Heart left ventricle (tissue), 16 donors: ENCODE measurements at regions not wholly inside any gene's neighbourhood (a gene's known extent, or its start where the extent isn't known, plus 50 kb on each side); places are given as distances from the start of the nearest gene placed in this dataset.

ENCODE experiments used
- ATAC-seq, 4 donors: fragments of 200-7000 bp; cut with Tn5 transposase; one replicate each; pipeline ENCODE4 v1.9.1; 2020 to 2022; ENCODE audit warnings: moderate library complexity in 4 of 4, mild to moderate bottlenecking in 3 of 4, moderate number of reproducible peaks in 1 of 4
- DNase-seq, 5 donors: peaks; one replicate each; pipeline ENCODE4 v3.0.0-alpha.2; 2020
- H3K27ac ChIP-seq, 12 donors: fragments of 200-600 bp; sonication (generic) in 4 of 12; one replicate each; pipeline versions ENCODE4 v1.5.0 to v1.8.0; 2016 to 2022; ENCODE audit warnings: mild to moderate bottlenecking in 2 of 12
- H3K27me3 ChIP-seq, 9 donors: fragments of 200-600 bp; sonication (generic) in 2 of 9; one replicate each; pipeline versions ENCODE4 v1.5.1 to v1.8.0; 2016 to 2022; ENCODE audit warnings: mild to moderate bottlenecking in 3 of 9
- H3K36me3 ChIP-seq, 9 donors: fragments of 200-600 bp; sonication (generic) in 2 of 9; one replicate each; pipeline versions ENCODE4 v1.5.0 to v1.8.0; 2018 to 2022; ENCODE audit warnings: mild to moderate bottlenecking in 2 of 9
- H3K4me1 ChIP-seq, 12 donors: fragments of 200-600 bp; sonication (generic) in 4 of 12; one replicate each; pipeline versions ENCODE4 v1.5.0 to v1.8.0; 2016 to 2022; ENCODE audit warnings: mild to moderate bottlenecking in 3 of 12
- H3K4me3 ChIP-seq, 12 donors: fragments of 200-600 bp; sonication (generic) in 4 of 12; one replicate each; pipeline versions ENCODE4 v1.5.0 to v1.8.0; 2017 to 2022; ENCODE audit warnings: mild to moderate bottlenecking in 9 of 12, moderate library complexity in 4 of 12
- H3K9me3 ChIP-seq, 12 donors: fragments of 200-600 bp; sonication (generic) in 4 of 12; one replicate each; pipeline versions ENCODE4 v1.5.0 to v1.8.0; 2016 to 2022; ENCODE audit warnings: mild to moderate bottlenecking in 1 of 12
- POLR2A ChIP-seq, 2 donors: fragments of 450-650 bp; IDR thresholded peaks; one replicate each; pipeline ENCODE4 v1.6.1; 2017; ENCODE audit warnings: antibody characterized with exemption in 2 of 2, mild to moderate bottlenecking in 2 of 2, moderate library complexity in 2 of 2
- WGBS, 4 donors: extraction: QIAGEN DNeasy Blood & Tissue Kit in 2 of 4; methylation state at CpG; one replicate each; pipeline versions ENCODE4 v1.1.5 to v1.1.7; 2013 to 2018; 5-methylcytosine and 5-hydroxymethylcytosine counted together
- intact Hi-C, 10 donors: fragments of 100-400 bp; cut with DNase I; formaldehyde crosslinking; loops; one replicate each; pipeline versions ENCODE4 v1.11.1 to v1.14.2; 2022
- TF ChIP-seq, protein P1 (sequence below), 12 donors: fragments of 200-600 bp; sonication (generic) in 4 of 12; IDR thresholded peaks; one replicate each; pipeline versions ENCODE4 v1.5.0 to v1.8.0; 2018 to 2022; ENCODE audit warnings: antibody characterized with exemption in 12 of 12, mild to moderate bottlenecking in 5 of 12
- donor health status: ischemic (EF 13 %, LVEDD 7.1; RV severe dilation, severe dysfunction).
- donor health status: healthy with polysubstance abuse.
- donor health status: DM: no; HTN: yes; CAD: no.
- donor health status: DM: no; HTN: no; CAD: no.
- donor health status: ischemic (EF 25% LVEDD 6.9; RV normal size, moderate dysfunction).
- donor health status: ischemic (EF 25% LVEDD 5.7; RV mildly dilated, moderate dysfunction).
- donor health status: healthy.
- donor health status: DM: yes; HTN: yes; CAD: no.
- donor health status: ischemic (EF 35%, LVEDD 5.7; RV mildly dilated, moderate dysfunction).
- donor health status: nonischemic (EF 11% LVEDD 7.7; RV severe dilation, severe dysfunction).
- donor health status: DM: yes; HTN: yes; CAD: no.
- donor health status: PGD.
- donor health status: ischemic (EF 29% LVEDD 5.4; RV normal size, mild dysfunction).
- donor health status: nonischemic (EF 23%, LVEDD 6.1; RV moderate dilation, normal function).

DNA sequence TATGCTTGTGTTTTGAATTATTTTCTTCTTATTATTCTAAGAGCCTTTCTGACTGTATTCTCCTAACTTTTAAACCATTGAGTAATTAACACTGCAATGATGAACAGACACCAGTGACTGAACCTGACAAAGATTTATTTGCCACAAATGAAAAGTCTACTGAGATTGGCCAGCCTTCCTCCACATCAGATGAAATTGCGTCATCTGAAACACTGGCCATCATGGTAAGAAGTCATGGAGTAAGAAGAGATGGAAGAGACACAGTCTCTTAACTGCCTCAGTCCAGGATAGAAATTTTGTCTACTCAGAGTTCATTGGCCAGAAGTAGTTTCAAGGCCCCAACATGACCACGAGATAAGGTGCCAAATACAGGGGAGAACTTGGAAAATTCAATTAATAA lies 357.8 kb downstream of the BMPER start:
- no peaks in the 10 kb centered on the region for H3K9me3 ChIP-seq
- no peak overlapping the region for H3K27ac ChIP-seq
- H3K27me3 ChIP-seq, result no peaks in the 10 kb centered on the region
- TF ChIP-seq, protein P1, sequence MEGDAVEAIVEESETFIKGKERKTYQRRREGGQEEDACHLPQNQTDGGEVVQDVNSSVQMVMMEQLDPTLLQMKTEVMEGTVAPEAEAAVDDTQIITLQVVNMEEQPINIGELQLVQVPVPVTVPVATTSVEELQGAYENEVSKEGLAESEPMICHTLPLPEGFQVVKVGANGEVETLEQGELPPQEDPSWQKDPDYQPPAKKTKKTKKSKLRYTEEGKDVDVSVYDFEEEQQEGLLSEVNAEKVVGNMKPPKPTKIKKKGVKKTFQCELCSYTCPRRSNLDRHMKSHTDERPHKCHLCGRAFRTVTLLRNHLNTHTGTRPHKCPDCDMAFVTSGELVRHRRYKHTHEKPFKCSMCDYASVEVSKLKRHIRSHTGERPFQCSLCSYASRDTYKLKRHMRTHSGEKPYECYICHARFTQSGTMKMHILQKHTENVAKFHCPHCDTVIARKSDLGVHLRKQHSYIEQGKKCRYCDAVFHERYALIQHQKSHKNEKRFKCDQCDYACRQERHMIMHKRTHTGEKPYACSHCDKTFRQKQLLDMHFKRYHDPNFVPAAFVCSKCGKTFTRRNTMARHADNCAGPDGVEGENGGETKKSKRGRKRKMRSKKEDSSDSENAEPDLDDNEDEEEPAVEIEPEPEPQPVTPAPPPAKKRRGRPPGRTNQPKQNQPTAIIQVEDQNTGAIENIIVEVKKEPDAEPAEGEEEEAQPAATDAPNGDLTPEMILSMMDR (IDR thresholded peaks at IDR 0.05), result no peak
- no peaks in the 10 kb centered on the region for H3K4me1 ChIP-seq
- H3K36me3 ChIP-seq, result no peaks in the 10 kb centered on the region
- DNase-seq (no peak), ATAC-seq (no peak)
- WGBS, 4 donors, result 67 to 91% (median 86%) methylated on average over 2 of the region's 2 CpGs
- no peak overlapping the region for H3K4me3 ChIP-seq
- intact Hi-C loops, result no loop called here

DNA sequence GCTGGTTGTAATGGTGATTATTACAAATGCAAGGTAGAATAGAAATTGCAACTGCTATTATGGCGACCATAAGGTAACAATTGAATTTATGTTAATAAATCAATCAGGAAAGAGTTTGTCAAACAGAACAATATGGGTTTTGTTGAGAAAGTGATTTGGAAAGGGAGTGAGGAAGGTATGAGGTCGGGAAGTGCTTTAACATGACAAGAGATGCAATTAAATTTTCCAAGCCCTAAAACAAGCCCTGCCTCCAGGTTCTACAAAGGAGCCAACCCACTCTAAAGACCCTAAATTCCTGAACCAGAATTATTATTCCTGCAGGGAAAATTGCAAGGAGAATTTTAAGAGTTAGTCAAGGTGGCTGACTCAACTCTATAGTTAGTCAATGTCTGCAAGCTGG lies 363.7 kb downstream of the BMPER start:
- no peak overlapping the region for H3K4me3 ChIP-seq
- TF ChIP-seq, protein P1 (IDR thresholded peaks at IDR 0.05), result no peak
- no peak for TF ChIP-seq POLR2A (IDR thresholded peaks at IDR 0.05)
- no peak overlapping the region for H3K27ac ChIP-seq
- H3K9me3 ChIP-seq, result no peaks in the 10 kb centered on the region
- DNase-seq (no peak), ATAC-seq (no peak)
- no peaks in the 10 kb centered on the region for H3K36me3 ChIP-seq
- intact Hi-C loops, result no loop called here
- no peaks in the 10 kb centered on the region for H3K27me3 ChIP-seq
- H3K4me1 ChIP-seq, result no peaks in the 10 kb centered on the region
- WGBS, 4 donors, result 56 to 64% (median 60%) methylated on average over 2 of the region's 2 CpGs

DNA sequence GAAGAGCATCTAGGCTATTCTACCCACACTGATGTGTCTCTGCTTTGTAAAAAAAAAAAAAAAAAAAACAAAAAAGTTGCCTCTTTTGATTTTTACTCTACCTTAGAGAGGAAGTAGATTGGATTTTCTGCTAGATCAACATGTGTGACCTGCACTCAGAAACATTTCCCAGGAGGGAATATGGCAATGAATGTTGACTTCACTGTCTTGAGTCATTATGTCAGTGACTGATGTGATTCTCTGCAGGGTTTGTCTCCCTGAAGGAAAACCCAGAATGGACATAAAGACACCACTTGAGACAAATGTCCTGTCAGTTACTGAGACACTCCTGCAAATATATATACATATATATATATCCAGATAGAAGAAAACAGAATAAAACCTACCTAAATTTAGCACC lies 370.3 kb downstream of the BMPER start:
- Histone ChIP-seq H3K36me3 (no peaks in the 10 kb centered on the region), H3K4me3 (no peak overlapping the region), H3K4me1 (no peaks in the 10 kb centered on the region), H3K9me3 (no peaks in the 10 kb centered on the region), H3K27ac (no peak overlapping the region), H3K27me3 (no peaks in the 10 kb centered on the region)
- DNase-seq, result no peak
- no peak for ATAC-seq
- intact Hi-C loops, result no loop called here
- TF ChIP-seq POLR2A (IDR thresholded peaks at IDR 0.05), result no peak
- TF ChIP-seq, protein P1 (IDR thresholded peaks at IDR 0.05), result no peak

DNA sequence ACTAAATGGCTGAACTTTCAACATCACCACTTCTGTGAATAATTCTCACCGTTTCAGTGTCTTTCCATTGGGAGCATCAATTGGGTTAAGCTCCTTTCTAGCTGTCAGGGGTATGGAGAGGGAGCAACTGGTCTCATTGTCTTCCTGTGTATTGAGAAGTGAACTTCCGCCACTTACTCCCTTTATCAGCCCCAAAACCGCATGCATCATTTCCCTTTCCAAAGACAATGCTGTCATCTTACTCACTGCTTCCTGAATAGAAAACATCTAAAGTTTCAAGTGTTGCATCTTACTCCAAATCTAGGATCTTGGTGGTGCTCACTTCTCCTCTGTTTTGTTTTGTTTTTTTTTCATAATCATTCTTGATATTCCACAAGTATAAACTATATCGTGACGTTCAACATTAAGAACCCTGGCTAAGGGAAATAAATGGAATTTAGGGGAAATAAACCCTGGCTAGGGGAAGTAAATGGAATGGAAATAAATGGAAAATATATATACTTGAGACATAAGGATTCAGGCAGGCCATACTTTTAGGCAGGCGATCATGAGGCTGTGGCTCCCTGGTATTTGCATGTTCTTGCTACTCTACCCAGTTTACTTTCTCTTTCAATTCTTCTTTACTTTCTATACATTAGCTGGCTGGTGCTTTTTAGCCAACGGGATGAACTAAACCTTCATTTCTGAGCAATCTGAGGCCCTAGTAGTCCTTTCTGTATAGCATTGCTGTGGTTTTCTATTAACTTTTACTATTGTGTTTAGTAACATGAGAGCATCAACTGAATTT lies 371.9 kb downstream of the BMPER start:
- H3K27ac ChIP-seq, result no peak overlapping the region
- DNase-seq (no peak), ATAC-seq (no peak)
- 63 to 70% (median 65%) methylated on average over 7 of the region's 7 CpGs for WGBS, 4 donors
- no peaks in the 10 kb centered on the region for H3K36me3 ChIP-seq
- H3K4me1 ChIP-seq, result no peaks in the 10 kb centered on the region
- no peak overlapping the region for H3K4me3 ChIP-seq
- no peaks in the 10 kb centered on the region for H3K9me3 ChIP-seq
- intact Hi-C loops, result no loop called here
- no peaks in the 10 kb centered on the region for H3K27me3 ChIP-seq
- TF ChIP-seq, protein P1 (IDR thresholded peaks at IDR 0.05), result no peak
- TF ChIP-seq POLR2A (IDR thresholded peaks at IDR 0.05), result no peak
